Calu3 (cell line): ENCODE measurements at regions not wholly inside any gene's neighbourhood (a gene's known extent, or its start where the extent isn't known, plus 50 kb on each side); places are given as distances from the start of the nearest gene placed in this dataset.

Experiments
- BruUV-seq: library from RNA; stranded (reverse); fragments of 400-500 nt; replicated peaks from 2 replicates; lab custom pipeline; 2021; lab: Mats Ljungman, UMichigan
- CTCF ChIA-PET: fragments of 300-600 bp; sonication (Branson Sonifier 250); formaldehyde crosslinking; loops from one replicate; lab custom pipeline; 2022; ENCODE audit warnings: antibody characterized with exemption; lab: Charles Lee
- DNase-seq: peaks from one replicate; pipeline ENCODE4 v3.0.0; 2022
- H3K27ac Mint-ChIP-seq: one replicate; pipeline ENCODE4 v1.8.0; 2022; ENCODE audit warnings: mixed read lengths; ENCODE audit not compliant: unreplicated experiment
- H3K27me3 Mint-ChIP-seq: one replicate; pipeline ENCODE4 v1.8.0; 2022; ENCODE audit warnings: mixed read lengths; ENCODE audit not compliant: unreplicated experiment
- H3K36me3 Mint-ChIP-seq: one replicate; pipeline ENCODE4 v1.8.0; 2022; ENCODE audit warnings: mild to moderate bottlenecking, moderate library complexity, mixed read lengths; ENCODE audit not compliant: insufficient read depth, unreplicated experiment
- H3K4me1 Mint-ChIP-seq: one replicate; pipeline ENCODE4 v1.8.0; 2022; ENCODE audit warnings: mild to moderate bottlenecking, low read depth, mixed read lengths; ENCODE audit not compliant: unreplicated experiment
- H3K4me3 Mint-ChIP-seq: one replicate; pipeline ENCODE4 v1.8.0; 2022; ENCODE audit warnings: mild to moderate bottlenecking, low read depth, moderate library complexity, mixed read lengths; ENCODE audit not compliant: unreplicated experiment
- H3K9me3 Mint-ChIP-seq: one replicate; pipeline ENCODE4 v1.8.0; 2022; ENCODE audit warnings: low read depth, mixed read lengths; ENCODE audit not compliant: unreplicated experiment
- intact Hi-C: fragments of 100-400 bp; cut with micrococcal nuclease; formaldehyde crosslinking; loops from one replicate; pipeline ENCODE4 v1.10.0; 2022; ENCODE audit not compliant: unreplicated experiment
- TF ChIP-seq, protein P1 (sequence below): fragments of 200-600 bp; IDR thresholded peaks from one replicate; pipeline ENCODE4 v1.8.0; 2022; ENCODE audit warnings: antibody characterized with exemption; ENCODE audit not compliant: unreplicated experiment

DNA sequence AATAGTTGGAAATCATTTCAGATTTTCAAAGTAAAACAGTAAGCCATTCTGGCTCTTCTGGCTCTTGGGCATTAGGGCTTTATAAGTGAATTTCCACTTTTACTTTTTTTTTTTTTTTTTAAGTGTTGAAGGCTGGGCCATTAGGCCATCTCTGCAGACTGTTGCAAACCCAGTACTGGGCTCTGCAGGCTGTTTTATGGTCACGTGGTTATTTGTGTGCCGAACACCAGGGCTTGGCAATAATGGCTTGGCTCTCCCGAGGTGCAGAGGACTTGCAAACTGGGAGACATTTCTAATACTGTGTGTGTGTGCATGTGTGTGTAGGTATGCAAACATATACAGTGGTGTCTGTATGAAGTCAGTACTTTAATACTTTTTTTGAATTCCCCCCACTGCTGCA lies 194.9 kb upstream of the CDH5 start:
- Mint-ChIP-seq H3K27ac (no peak overlapping the region), H3K9me3 (no peaks in the 10 kb centered on the region), H3K27me3 (peaks cover 100% of the 10 kb centered on the region), H3K36me3 (no peaks in the 10 kb centered on the region), H3K4me3 (no peak overlapping the region), H3K4me1 (no peaks in the 10 kb centered on the region)
- no TSS peak for BruUV-seq
- TF ChIP-seq, protein P1, sequence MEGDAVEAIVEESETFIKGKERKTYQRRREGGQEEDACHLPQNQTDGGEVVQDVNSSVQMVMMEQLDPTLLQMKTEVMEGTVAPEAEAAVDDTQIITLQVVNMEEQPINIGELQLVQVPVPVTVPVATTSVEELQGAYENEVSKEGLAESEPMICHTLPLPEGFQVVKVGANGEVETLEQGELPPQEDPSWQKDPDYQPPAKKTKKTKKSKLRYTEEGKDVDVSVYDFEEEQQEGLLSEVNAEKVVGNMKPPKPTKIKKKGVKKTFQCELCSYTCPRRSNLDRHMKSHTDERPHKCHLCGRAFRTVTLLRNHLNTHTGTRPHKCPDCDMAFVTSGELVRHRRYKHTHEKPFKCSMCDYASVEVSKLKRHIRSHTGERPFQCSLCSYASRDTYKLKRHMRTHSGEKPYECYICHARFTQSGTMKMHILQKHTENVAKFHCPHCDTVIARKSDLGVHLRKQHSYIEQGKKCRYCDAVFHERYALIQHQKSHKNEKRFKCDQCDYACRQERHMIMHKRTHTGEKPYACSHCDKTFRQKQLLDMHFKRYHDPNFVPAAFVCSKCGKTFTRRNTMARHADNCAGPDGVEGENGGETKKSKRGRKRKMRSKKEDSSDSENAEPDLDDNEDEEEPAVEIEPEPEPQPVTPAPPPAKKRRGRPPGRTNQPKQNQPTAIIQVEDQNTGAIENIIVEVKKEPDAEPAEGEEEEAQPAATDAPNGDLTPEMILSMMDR: no peak
- DNase-seq: no peak
- intact Hi-C loops: no loop called here
- CTCF ChIA-PET: no interaction called here

DNA sequence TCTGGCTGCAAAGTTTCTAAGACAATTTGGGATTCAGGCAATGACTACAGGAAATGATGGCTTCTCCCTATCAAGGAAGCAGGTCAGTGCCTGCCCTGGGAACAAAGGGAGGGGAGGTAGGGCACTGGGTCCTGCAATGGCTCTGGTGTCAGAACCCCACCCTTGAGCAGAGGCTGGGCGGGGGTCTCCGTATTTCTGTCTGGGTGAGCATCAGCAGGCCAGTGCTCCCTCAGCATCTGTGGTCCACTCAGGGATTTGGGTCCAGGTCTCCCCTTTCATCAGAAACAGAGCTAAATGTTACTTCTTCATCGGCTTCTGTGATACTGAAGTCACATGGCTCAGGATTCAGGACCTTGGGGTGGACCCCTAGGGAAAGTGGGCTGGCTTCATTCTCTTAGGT lies 195.5 kb upstream of the CDH5 start:
- peaks cover 98% of the 10 kb centered on the region for H3K27me3 Mint-ChIP-seq
- no peaks in the 10 kb centered on the region for H3K4me1 Mint-ChIP-seq
- no peaks in the 10 kb centered on the region for H3K36me3 Mint-ChIP-seq
- H3K4me3 Mint-ChIP-seq: no peak overlapping the region
- BruUV-seq: no TSS peak
- H3K9me3 Mint-ChIP-seq: no peaks in the 10 kb centered on the region
- no peak for DNase-seq
- H3K27ac Mint-ChIP-seq: no peak overlapping the region
- TF ChIP-seq, protein P1: no peak
- intact Hi-C loops: no loop called here
- CTCF ChIA-PET: no interaction called here

DNA sequence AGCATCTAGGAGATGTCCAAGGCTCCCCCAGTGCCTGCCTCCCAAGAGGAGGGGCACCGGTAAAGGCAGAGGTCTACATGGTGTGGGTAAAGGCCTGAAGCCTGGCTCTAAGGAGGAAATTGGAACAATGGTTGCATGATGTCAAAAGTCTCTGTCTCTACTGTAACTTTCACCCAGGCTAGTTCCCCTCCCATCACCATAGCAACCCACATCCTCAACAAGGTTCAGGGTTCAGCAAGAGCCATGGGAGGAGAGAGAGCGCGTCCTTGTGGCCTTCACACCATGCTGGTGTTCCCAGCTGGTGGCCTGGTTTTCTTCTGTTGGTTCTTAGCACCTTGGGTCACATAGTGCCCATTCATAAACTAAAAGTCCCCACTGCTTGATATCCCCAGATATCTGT lies 196.7 kb upstream of the CDH5 start:
- no peak overlapping the region for H3K4me3 Mint-ChIP-seq

DNA sequence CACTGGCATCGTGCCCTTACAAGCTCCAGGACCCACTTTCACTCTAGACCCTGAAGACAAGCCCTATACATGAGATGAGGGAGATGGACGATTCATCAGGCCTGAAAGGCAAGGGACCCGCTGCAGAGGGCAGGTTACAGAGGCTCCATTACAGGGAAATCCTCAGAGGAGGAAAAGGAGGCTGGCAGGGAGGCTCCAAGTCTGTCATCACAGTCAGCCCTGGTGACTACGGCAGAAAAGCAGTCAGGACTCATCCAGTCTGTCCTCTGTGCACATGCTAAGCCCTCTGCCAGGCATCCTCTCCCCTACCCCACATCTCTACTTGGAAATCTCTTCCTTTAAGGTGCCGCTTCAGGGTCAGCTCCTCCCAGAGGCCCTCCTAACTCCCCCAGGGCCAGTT lies 197.7 kb upstream of the CDH5 start:
- Mint-ChIP-seq H3K4me1 (no peaks in the 10 kb centered on the region), H3K27me3 (peaks cover 93% of the 10 kb centered on the region), H3K9me3 (no peaks in the 10 kb centered on the region), H3K4me3 (no peak overlapping the region), H3K36me3 (no peaks in the 10 kb centered on the region), H3K27ac (no peak overlapping the region)
- intact Hi-C loops: no loop called here
- CTCF ChIA-PET: no interaction called here
- BruUV-seq: no TSS peak
- TF ChIP-seq, protein P1: no peak
- DNase-seq: no peak

More for the DNA sequence above, 196.7 kb upstream of the CDH5 start:
- TF ChIP-seq, protein P1: no peak
- intact Hi-C loops: no loop called here
- no TSS peak for BruUV-seq
- no peaks in the 10 kb centered on the region for H3K36me3 Mint-ChIP-seq
- peaks cover 95% of the 10 kb centered on the region for H3K27me3 Mint-ChIP-seq
- no peak overlapping the region for H3K27ac Mint-ChIP-seq
- H3K4me1 Mint-ChIP-seq: no peaks in the 10 kb centered on the region
- no peaks in the 10 kb centered on the region for H3K9me3 Mint-ChIP-seq
- no peak for DNase-seq
- CTCF ChIA-PET: no interaction called here
